K562 (cell line): ENCODE measurements at regions not wholly inside any gene's neighbourhood (a gene's known extent, or its start where the extent isn't known, plus 50 kb on each side); places are given as distances from the start of the nearest gene placed in this dataset.

ENCODE experiments used
- ARNT ChIP-seq, 2 experiments: fragments of 450-650 bp; IDR thresholded peaks; 2 replicates each; pipeline ENCODE4 v1.6.1; 2016; ENCODE audit warnings: mild to moderate bottlenecking in 1 of 2
- BDP1 ChIP-seq: IDR thresholded peaks from 3 replicates; pipeline ENCODE4 v1.6.1; 2011; ENCODE audit not compliant: insufficient read length, insufficient read depth
- CHD7 ChIP-seq: fragments of 200-600 bp; sonication (generic); IDR thresholded peaks from one replicate; pipeline ENCODE4 v1.6.1; 2012; ENCODE audit warnings: mild to moderate bottlenecking, low read depth, low read length, inconsistent platforms
- CXXC5 ChIP-seq: fragments of 250-450 bp; sonication (Bioruptor Pico); IDR thresholded peaks from 2 replicates; pipeline ENCODE4 v1.8.0; 2022; ENCODE audit warnings: inconsistent platforms, mild to moderate bottlenecking, moderate library complexity
- DIDO1 ChIP-seq: fragments of 450-650 bp; IDR thresholded peaks from 2 replicates; pipeline ENCODE4 v1.6.1; 2016; ENCODE audit warnings: low read depth, missing biosample characterization, missing genetic modification characterization
- ESRRB ChIP-seq: fragments of 250-450 bp; sonication (Bioruptor Pico); IDR thresholded peaks from 2 replicates; pipeline ENCODE4 v1.5.0; 2020; ENCODE audit warnings: mild to moderate bottlenecking, moderate library complexity, borderline replicate concordance
- HDAC1 ChIP-seq, 2 experiments: fragments of 450-650 bp; IDR thresholded peaks; 2 replicates each; pipeline ENCODE4 v1.6.1; 2016 to 2017; ENCODE audit warnings: inconsistent platforms in 1 of 2, mild to moderate bottlenecking in 1 of 2, moderate library complexity in 1 of 2
- HSF4 ChIP-seq: fragments of 250-450 bp; sonication (Bioruptor Pico); IDR thresholded peaks from 2 replicates; pipeline ENCODE4 v2.1.2; 2022; ENCODE audit warnings: mild to moderate bottlenecking, moderate library complexity, borderline replicate concordance
- MITF ChIP-seq: IDR thresholded peaks from 2 replicates; pipeline ENCODE4 v1.6.1; 2014; ENCODE audit warnings: antibody characterized with exemption
- MTF1 ChIP-seq: fragments of 250-450 bp; sonication (Bioruptor Pico); IDR thresholded peaks from 2 replicates; pipeline ENCODE4 v1.9.0; 2021; ENCODE audit warnings: moderate library complexity, mild to moderate bottlenecking, inconsistent platforms, borderline replicate concordance
- NONO ChIP-seq, 2 experiments: fragments of 200-400 bp in 1 of 2; fragments of 450-650 bp in 1 of 2; formaldehyde crosslinking in 1 of 2; IDR thresholded peaks; 2 replicates each; pipeline ENCODE4 v1.6.1; 2017; ENCODE audit warnings: low read depth in 2 of 2, mild to moderate bottlenecking in 2 of 2, moderate library complexity in 2 of 2, low read length in 1 of 2
- POLR2AphosphoS5 ChIP-seq: IDR thresholded peaks from 2 replicates; pipeline ENCODE4 v1.6.1; 2011; ENCODE audit warnings: mild to moderate bottlenecking, low read depth, low read length, moderate library complexity; ENCODE audit not compliant: control insufficient read depth, insufficient read depth
- ZBTB49 ChIP-seq: sonication (generic); formaldehyde crosslinking; IDR thresholded peaks from 2 replicates; pipeline ENCODE4 v1.8.0; 2022; ENCODE audit warnings: missing genetic modification reagents, mild to moderate bottlenecking, borderline replicate concordance

- TF ChIP-seq ZBTB49 (CRISPR knock-in tag) (no peak), DIDO1 (tag) (no peak), BDP1 (no peak), HSF4 (CRISPR knock-in tag) (no peak), MITF (no peak), CXXC5 (CRISPR knock-in tag) (no peak), NONO (IDR thresholded peaks at IDR 0.05; ENCODE audit: low read depth in 2 of 2, low read length in 1 of 2) (no peak), CHD7 (no peak), HDAC1 (IDR thresholded peaks at IDR 0.05) (no peak), MTF1 (CRISPR knock-in tag) (no peak), POLR2AphosphoS5 (no peak), ARNT (IDR thresholded peaks at IDR 0.05) (no peak), ESRRB (CRISPR knock-in tag) (no peak)
Measured at GRCh38 chr16:64412578-64413280, 709.1 kb downstream of the CDH11 start (continued).
